HG02981 (cell line): ENCODE measurements at regions not wholly inside any gene's neighbourhood (a gene's known extent, or its start where the extent isn't known, plus 50 kb on each side); places are given as distances from the start of the nearest gene placed in this dataset.

Experiments
- ATAC-seq: cut with Tn5 transposase; IDR thresholded peaks from one replicate; pipeline ENCODE4 v1.9.1; 2021; ENCODE audit warnings: mild to moderate bottlenecking, moderate library complexity; ENCODE audit not compliant: unreplicated experiment

DNA sequence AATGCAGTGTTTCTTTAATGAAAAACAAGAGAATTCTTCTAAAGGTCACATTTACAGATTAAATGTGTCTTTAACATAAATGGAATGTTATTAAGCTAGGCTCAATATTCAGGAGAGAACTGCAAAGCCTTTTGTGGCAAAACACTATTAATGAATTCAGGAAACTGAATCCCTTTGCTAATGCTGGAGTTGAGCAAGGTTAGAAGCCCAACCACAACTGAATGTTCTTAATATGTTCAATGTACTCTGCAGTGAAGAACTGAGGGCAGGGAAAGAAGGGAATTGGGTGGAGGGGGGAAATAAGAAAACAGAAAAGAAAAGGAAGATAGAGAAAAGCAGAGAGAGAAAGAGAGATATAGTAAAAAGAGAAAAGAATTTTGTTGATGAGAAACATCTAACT, 276.7 kb upstream of the TMEM161B start:
- no peak for ATAC-seq

DNA sequence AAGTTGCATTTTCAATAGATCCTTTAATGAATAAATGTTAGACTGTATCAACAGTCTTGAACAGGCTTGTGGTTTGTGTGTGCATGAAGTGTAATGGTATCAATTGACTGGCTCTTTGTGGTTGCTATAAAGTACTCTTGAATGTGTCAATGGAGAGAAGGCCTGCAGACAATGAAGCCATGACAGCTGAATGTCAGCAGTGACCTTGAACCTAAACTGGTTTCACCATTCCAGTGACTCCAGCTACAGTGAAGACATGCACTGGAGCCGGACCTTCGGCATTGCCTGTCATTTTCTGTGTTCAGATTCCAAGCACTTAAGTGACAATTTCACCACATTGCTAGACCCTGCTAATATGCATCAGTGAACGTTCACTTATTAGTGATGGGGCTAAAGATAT, 276.0 kb upstream of the TMEM161B start:
- ATAC-seq, result no peak

DNA sequence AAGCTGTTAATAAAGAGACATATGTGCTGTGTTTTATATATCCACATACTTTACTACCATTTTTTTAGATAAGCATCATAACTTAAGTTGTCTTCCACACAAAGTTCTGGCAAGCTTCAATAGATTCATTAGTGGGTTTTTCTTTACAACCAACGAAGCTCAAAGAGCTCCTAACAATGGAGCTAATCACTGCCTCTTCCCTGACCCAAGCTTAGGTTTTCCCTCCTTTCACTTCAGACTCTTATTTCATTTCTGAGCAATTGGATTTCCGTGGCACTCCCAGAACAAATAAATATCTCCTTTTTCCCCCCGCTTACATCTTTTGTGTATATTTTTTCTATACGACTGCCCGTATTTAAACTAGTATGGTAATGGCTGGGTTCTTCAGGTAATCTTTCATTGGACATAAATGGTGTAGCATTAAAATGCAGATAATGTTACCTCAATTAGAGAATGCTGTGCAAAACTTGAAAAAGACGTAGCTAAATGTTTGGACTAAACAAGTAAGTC, 275.5 kb upstream of the TMEM161B start:
- ATAC-seq, result no peak

DNA sequence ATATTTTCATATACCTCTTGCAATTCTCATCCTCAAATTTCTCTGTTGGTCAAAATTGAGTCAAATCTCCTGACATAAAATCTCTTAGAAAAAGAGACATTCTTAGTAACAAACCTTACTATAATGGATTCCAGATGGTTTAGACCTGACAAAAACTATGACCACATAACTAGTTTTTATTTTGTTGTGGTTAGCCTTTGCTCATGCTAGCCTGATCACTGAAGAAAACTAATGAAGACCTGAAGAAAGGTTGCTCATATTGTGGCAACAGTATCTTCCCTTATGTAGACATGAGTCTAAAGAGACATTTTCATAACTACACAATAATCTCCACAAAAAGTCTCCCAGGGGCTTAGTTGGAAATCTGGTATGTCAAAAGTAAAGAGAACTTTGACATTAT, 274.1 kb upstream of the TMEM161B start:
- ATAC-seq, result no peak

- no peak for ATAC-seq
Measured at GRCh38 chr5:88540471-88541115, 271.9 kb upstream of the TMEM161B start.

DNA sequence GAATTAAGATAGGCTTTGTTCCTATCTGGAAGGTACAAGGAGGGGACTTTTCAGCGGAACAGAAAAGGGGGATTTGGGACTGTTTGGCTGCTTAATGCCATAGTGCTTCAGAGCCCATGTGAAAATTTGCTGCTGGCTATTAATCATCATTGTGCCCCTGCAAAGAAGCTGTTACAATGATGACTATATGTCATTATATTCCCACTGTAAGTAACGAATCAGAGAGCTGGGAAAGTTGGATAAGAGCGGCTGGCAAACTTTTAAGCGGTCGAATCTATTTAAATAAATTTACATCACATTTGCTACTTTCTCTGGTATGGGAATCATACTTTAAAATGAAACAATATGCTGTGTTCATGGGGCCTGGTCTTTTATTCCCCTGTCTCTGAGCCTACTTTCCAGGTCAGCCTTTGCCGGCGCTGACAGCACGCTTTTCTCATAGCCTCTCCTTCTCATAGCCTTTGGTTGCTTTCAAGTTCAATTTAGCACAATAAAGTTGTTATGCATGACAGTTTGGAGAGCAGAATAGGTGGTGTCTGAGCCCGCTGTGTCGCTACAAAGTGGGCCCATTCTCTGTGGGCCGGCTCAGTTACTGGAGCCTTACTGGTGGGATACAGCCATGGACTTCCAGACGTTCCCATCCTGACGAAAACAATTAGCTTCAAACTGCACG, 271.2 kb upstream of the TMEM161B start:
- no peak for ATAC-seq

DNA sequence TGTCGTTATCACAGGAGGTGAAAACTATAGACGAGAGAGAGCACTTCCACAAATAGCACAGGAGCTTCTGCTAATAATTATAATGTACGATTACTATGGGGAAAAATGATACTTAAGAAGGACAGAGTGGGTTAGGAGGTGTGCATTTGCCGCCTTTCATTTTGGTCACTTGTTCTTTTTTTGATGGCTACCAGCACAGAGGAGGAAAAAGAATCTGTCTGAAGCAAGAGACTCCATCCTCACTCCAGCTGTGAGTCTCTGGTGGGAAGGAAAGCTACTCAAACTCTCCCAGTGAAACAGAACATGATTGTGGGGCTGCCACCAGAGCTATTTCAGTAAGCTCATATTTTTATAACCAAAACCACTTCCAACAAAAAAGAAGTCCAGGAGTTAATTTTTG, 270.4 kb upstream of the TMEM161B start:
- ATAC-seq, result no peak

GRCh38 chr5:88536146-88536545, 267.5 kb upstream of the TMEM161B start:
- ATAC-seq, result no peak

DNA sequence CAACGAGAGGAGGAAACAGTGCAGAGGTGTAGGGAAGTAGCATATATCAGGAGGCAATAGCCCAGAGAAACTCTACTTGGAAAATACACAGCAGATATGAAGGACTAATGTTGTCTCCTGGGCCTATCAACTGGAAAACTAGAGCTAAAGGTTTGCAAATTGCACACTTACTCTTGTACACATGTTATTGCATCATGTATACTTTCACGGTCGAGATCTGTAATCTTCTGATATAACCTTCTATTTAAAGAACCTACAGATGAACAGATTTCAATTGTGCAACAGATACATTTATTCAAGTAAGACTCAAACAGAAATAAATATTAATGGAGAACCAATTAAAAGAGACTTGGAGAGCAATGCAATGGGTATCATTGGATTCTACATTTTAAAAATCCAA, 256.3 kb upstream of the TMEM161B start:
- no peak for ATAC-seq

GRCh38 chr5:88519066-88519465, 250.4 kb upstream of the TMEM161B start:
- ATAC-seq, result no peak

DNA sequence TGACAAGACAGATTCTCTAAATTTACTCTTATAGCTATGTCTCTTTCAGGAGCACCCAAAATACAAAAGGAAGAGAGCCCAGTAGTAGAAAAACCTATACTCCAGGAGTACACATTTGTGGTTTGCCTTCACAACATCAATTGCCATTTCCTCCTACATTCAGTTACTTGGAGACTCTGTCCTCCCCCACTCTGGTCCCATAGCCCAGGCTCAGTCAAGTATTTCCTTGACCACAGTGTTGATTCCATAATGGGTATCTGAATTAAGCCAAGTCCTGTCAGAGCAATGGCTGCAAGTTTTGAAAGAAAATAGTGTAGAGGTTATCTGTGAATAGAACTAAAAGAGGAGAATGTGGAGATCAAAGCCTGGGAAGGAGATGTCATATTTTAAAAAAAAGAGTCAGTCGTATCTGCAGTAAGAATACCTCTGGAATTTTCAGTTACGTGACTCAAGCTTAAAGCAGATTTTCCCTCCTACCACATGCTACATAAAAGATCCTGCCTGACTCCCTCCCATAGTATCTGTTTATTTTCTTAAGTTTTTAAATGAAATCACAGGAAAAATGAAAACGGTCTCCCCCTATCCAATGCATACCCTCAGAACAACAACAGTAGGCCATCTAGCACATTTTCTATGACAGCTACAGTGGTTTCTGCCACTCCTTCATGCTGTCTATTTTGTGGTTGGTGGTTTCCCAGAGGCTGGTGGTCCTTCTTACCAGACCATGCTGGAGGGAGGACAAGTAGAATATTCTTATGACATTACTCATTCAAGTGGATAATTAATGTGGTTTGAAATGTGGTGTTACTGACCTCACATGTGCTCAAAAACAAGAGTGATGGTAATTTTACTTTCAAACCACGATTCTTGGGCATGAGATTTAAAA, 249.7 kb upstream of the TMEM161B start:
- no peak for ATAC-seq

- ATAC-seq, result no peak
Measured at GRCh38 chr5:88515881-88516819, 247.5 kb upstream of the TMEM161B start.

DNA sequence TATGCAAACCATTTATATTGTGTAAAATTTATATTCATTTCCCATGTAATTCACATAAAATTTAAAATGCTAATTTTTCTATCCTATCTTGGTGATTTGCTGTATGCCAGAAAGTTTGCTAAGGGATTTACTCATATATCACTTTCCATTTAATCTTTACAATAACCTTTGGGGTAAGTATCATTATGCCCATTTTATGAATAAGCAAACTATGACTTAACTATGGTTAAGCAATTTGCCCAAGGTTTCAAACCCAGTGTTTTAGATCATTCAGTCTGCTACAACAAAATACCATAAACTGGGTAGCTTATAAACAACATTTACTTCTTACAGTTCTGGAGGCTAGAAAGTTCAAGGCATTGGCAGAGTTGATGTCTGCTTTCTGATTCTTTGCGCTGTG, 246.4 kb upstream of the TMEM161B start:
- ATAC-seq, result no peak

- ATAC-seq, result no peak
Measured at GRCh38 chr5:88509403-88509802, 240.8 kb upstream of the TMEM161B start.

- no peak for ATAC-seq
Measured at GRCh38 chr5:88507261-88507660, 238.6 kb upstream of the TMEM161B start.

DNA sequence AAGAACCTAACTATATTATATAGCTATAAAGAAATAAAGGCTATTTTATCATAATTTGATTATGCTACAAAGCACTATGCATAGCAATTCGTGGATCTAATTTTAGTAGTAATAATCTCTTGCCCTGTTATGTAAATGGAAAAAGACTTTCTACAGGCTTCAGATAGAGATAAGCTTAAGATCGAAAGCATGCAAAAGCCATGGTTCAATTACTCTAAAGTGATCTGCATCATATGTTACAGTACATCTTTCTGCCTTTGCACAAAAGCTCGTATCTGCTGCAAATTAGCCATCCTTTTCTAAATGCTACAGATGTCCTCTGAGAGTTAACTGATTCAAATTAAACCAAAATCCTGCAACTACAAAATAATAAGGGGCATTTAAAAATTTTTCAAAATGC, 234.8 kb upstream of the TMEM161B start:
- ATAC-seq, result no peak

GRCh38 chr5:88503041-88503345, 234.3 kb upstream of the TMEM161B start:
- ATAC-seq, result peak; percentile 3

DNA sequence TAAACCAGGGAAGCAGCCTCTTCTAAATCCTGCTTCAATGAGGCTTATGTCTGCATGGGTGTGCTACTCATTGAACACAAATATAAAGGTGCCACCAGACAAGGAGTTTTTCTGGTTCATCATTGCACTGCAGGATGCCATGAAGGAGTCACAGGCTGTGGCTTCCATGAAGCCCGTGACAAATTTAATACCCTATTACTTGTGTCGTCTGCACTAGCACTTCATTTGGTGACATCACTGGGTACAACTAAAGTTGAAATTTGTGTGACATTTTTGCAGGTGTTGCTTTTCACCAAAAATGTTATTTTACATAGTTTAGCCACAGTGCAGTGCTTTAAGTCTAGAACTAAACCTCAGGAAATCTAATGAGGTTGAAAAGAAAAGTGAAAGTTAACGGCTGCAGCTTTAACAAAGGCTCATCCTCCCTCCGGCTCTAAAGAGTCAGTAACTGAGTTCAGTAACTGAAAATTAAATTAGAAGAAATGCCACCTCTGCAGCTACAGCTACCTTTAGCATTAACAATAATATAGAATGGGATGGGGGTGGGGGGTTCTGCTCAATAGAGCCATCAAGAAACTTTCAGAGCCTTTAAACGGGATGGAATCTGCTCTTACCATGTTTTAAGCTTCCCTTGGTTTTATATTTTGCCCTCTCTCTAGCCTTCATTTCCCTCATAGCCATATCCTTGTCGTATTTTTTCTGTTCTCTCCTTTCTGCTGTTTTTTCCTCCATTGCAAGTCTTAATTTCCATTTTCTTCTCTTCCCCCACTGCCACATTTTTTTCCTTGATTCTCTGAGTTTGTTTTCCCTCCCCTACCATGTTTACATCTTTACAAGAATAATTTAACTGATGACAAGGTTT, 233.8 kb upstream of the TMEM161B start:
- ATAC-seq, result peak; percentile 80

DNA sequence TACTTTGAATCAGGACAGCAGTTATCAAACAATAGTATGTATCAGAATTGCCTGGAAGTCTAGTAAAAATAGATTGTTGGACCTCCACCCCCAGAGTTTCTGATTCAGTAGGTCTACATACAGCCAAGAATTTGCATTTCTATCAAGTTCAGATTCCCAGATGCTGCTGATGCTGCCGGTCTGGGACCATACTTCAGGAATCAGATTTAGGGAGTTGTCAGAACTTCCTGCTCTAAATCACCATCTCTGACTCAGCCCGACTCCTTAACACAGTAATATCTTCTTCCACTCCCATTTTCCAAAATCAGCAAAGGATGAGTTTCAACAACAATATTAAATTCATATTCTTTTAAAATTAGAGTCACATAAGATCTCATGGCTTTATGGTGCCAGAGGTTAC, 227.2 kb upstream of the TMEM161B start:
- no peak for ATAC-seq

GRCh38 chr5:88490874-88491273, 222.2 kb upstream of the TMEM161B start:
- no peak for ATAC-seq
